ENCODE measurements at regions not wholly inside any gene's neighbourhood (a gene's known extent, or its start where the extent isn't known, plus 50 kb on each side); places are given as distances from the start of the nearest gene placed in this dataset.

DNA sequence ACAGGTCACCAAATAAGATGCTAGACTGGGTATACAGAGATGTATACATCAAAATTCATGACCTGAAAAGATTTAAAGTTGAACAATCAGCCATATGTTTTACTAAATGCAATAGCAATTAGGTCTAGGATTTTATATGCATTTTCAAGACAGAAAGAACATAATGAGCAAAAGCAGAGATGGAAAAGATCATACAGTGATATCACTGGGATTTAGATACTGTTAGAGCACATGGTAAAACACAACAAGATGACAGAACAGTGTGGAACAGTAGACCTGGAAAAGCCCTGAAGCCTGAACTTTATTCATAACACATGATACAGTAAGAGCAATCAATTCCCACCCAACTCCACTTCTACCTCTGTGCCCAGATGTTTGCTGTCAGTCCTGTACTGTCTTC, 585.9 kb downstream of the PRR16 start (continued):
- TF ChIP-seq, protein P1, sequence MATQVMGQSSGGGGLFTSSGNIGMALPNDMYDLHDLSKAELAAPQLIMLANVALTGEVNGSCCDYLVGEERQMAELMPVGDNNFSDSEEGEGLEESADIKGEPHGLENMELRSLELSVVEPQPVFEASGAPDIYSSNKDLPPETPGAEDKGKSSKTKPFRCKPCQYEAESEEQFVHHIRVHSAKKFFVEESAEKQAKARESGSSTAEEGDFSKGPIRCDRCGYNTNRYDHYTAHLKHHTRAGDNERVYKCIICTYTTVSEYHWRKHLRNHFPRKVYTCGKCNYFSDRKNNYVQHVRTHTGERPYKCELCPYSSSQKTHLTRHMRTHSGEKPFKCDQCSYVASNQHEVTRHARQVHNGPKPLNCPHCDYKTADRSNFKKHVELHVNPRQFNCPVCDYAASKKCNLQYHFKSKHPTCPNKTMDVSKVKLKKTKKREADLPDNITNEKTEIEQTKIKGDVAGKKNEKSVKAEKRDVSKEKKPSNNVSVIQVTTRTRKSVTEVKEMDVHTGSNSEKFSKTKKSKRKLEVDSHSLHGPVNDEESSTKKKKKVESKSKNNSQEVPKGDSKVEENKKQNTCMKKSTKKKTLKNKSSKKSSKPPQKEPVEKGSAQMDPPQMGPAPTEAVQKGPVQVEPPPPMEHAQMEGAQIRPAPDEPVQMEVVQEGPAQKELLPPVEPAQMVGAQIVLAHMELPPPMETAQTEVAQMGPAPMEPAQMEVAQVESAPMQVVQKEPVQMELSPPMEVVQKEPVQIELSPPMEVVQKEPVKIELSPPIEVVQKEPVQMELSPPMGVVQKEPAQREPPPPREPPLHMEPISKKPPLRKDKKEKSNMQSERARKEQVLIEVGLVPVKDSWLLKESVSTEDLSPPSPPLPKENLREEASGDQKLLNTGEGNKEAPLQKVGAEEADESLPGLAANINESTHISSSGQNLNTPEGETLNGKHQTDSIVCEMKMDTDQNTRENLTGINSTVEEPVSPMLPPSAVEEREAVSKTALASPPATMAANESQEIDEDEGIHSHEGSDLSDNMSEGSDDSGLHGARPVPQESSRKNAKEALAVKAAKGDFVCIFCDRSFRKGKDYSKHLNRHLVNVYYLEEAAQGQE (IDR thresholded peaks at IDR 0.05; ENCODE audit: borderline replicate concordance), result no peak
- TF ChIP-seq, protein P1 (CRISPR knock-in tag; IDR thresholded peaks at IDR 0.05; ENCODE audit: low read depth), result no peak
- TF ChIP-seq, protein P2, sequence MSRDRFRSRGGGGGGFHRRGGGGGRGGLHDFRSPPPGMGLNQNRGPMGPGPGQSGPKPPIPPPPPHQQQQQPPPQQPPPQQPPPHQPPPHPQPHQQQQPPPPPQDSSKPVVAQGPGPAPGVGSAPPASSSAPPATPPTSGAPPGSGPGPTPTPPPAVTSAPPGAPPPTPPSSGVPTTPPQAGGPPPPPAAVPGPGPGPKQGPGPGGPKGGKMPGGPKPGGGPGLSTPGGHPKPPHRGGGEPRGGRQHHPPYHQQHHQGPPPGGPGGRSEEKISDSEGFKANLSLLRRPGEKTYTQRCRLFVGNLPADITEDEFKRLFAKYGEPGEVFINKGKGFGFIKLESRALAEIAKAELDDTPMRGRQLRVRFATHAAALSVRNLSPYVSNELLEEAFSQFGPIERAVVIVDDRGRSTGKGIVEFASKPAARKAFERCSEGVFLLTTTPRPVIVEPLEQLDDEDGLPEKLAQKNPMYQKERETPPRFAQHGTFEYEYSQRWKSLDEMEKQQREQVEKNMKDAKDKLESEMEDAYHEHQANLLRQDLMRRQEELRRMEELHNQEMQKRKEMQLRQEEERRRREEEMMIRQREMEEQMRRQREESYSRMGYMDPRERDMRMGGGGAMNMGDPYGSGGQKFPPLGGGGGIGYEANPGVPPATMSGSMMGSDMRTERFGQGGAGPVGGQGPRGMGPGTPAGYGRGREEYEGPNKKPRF (IDR thresholded peaks at IDR 0.05; ENCODE audit: low read depth, low read length), result no peak
- TF ChIP-seq PCBP1 (IDR thresholded peaks at IDR 0.05; ENCODE audit: low read depth, low read length, poor library complexity, severe bottlenecking), result no peak
- TF ChIP-seq, protein P3, sequence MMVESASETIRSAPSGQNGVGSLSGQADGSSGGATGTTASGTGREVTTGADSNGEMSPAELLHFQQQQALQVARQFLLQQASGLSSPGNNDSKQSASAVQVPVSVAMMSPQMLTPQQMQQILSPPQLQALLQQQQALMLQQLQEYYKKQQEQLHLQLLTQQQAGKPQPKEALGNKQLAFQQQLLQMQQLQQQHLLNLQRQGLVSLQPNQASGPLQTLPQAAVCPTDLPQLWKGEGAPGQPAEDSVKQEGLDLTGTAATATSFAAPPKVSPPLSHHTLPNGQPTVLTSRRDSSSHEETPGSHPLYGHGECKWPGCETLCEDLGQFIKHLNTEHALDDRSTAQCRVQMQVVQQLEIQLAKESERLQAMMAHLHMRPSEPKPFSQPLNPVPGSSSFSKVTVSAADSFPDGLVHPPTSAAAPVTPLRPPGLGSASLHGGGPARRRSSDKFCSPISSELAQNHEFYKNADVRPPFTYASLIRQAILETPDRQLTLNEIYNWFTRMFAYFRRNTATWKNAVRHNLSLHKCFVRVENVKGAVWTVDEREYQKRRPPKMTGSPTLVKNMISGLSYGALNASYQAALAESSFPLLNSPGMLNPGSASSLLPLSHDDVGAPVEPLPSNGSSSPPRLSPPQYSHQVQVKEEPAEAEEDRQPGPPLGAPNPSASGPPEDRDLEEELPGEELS (CRISPR knock-in tag; IDR thresholded peaks at IDR 0.05; ENCODE audit: borderline replicate concordance), result no peak

All from K562 (cell line).